Caki2 (cell line): ENCODE measurements at regions not wholly inside any gene's neighbourhood (a gene's known extent, or its start where the extent isn't known, plus 50 kb on each side); places are given as distances from the start of the nearest gene placed in this dataset.
A peak's percentile ranks its signal among the peaks of the same experiment; 100 is the strongest.
"Not testable (repeated sequence)": the region's sequence is repeated elsewhere in the genome, so short reads cannot be mapped to it uniquely, and the experiment has no call there.

Experiments used
- DNase-seq: peaks from one replicate; pipeline ENCODE4 v3.0.0-alpha.2; 2015; ENCODE audit warnings: low read depth
- in situ Hi-C: cut with HindIII; loops from 2 replicates; pipeline ENCODE4 v1.10.0; 2016; ENCODE audit warnings: low sequenced_read_pairs, low pct_unique_long_range_greater_than_20kb, mixed read lengths

GRCh38 chrX:13196782-13197181 lies 123.1 kb downstream of the ATXN3L start:
- no peak for DNase-seq
- in situ Hi-C loops = no loop called here

GRCh38 chrX:13195340-13195739 lies 124.5 kb downstream of the ATXN3L start:
- in situ Hi-C loops = no loop called here

GRCh38 chrX:13194291-13195103 lies 125.4 kb downstream of the ATXN3L start:
- peak; percentile 88 for DNase-seq
- in situ Hi-C loops = no loop called here

More at GRCh38 chrX:13195340-13195739, 124.5 kb downstream of the ATXN3L start:
- DNase-seq = no peak

GRCh38 chrX:13190051-13190450 lies 129.8 kb downstream of the ATXN3L start:
- DNase-seq = peak; percentile 16
- in situ Hi-C loops = no loop called here

- no peak for DNase-seq
- in situ Hi-C loops = no loop called here
Measured at GRCh38 chrX:13189380-13189779, 130.5 kb downstream of the ATXN3L start.

GRCh38 chrX:13188731-13189309 lies 131.0 kb downstream of the ATXN3L start:
- in situ Hi-C loops = no loop called here

GRCh38 chrX:13186643-13187042 lies 133.2 kb downstream of the ATXN3L start:
- in situ Hi-C loops, DNase-seq: not testable (repeated sequence)

More at GRCh38 chrX:13188731-13189309, 131.0 kb downstream of the ATXN3L start:
- DNase-seq = no peak

GRCh38 chrX:13180807-13181206 lies 136.4 kb upstream of the FAM9C start:
- DNase-seq = no peak
- in situ Hi-C loops = no loop called here

GRCh38 chrX:13179586-13179985 lies 135.2 kb upstream of the FAM9C start:
- in situ Hi-C loops = no loop called here
- no peak for DNase-seq

- DNase-seq = no peak
- in situ Hi-C loops = no loop called here
Measured at GRCh38 chrX:13179100-13179499, 134.7 kb upstream of the FAM9C start.

GRCh38 chrX:13177921-13178566 lies 133.6 kb upstream of the FAM9C start:
- in situ Hi-C loops = no loop called here

GRCh38 chrX:13175056-13175455 lies 130.6 kb upstream of the FAM9C start:
- DNase-seq = no peak
- in situ Hi-C loops = no loop called here

More at GRCh38 chrX:13177921-13178566, 133.6 kb upstream of the FAM9C start:
- DNase-seq = no peak

- in situ Hi-C loops = no loop called here
- no peak for DNase-seq
Measured at GRCh38 chrX:13170966-13171558, 126.6 kb upstream of the FAM9C start.

GRCh38 chrX:13169684-13170083 lies 125.3 kb upstream of the FAM9C start:
- DNase-seq = no peak
- in situ Hi-C loops = no loop called here

- DNase-seq = no peak
- in situ Hi-C loops = no loop called here
Measured at GRCh38 chrX:13168269-13168668, 123.8 kb upstream of the FAM9C start.

- no peak for DNase-seq
- in situ Hi-C loops = no loop called here
Measured at GRCh38 chrX:13167481-13168231, 123.2 kb upstream of the FAM9C start.

GRCh38 chrX:13165266-13166189 lies 121.1 kb upstream of the FAM9C start:
- in situ Hi-C loops = no loop called here
- DNase-seq = no peak
